Astrocyte (in vitro differentiated cells and primary cell): ENCODE measurements at regions not wholly inside any gene's neighbourhood (a gene's known extent, or its start where the extent isn't known, plus 50 kb on each side); places are given as distances from the start of the nearest gene placed in this dataset.

ENCODE experiments used
- DNase-seq: peaks from one replicate; pipeline ENCODE4 v3.0.0-alpha.2; 2010; ENCODE audit warnings: low read depth
- FAIRE-seq: peaks from 2 replicates; lab custom pipeline; 2011; peaks lifted over from hg19 to GRCh38; lab: Jason Lieb, UNC
- H2AFZ ChIP-seq: 2 replicates; pipeline ENCODE4 v1.6.0; 2012; ENCODE audit warnings: low read depth, low read length, inconsistent platforms
- H3K27ac ChIP-seq: 2 replicates; pipeline ENCODE4 v1.5.1; 2011; ENCODE audit warnings: low read depth, low read length, inconsistent platforms
- H3K27me3 ChIP-seq: 2 replicates; pipeline ENCODE4 v1.6.0; 2011; ENCODE audit warnings: low read length, inconsistent platforms; ENCODE audit not compliant: insufficient read depth
- H3K36me3 ChIP-seq: 2 replicates; pipeline ENCODE4 v1.5.1; 2011; ENCODE audit warnings: low read length, inconsistent platforms; ENCODE audit not compliant: insufficient read depth
- H3K4me1 ChIP-seq: 2 replicates; pipeline ENCODE4 v1.5.1; 2011; ENCODE audit warnings: low read length, inconsistent platforms; ENCODE audit not compliant: insufficient read depth
- H3K4me2 ChIP-seq: 2 replicates; pipeline ENCODE4 v1.6.0; 2012; ENCODE audit warnings: low read length, inconsistent platforms
- H3K4me3 ChIP-seq: 2 replicates; pipeline ENCODE4 v1.5.1; 2011; ENCODE audit warnings: low read depth, mild to moderate bottlenecking, low read length, inconsistent platforms; ENCODE audit not compliant: insufficient read depth
- H3K79me2 ChIP-seq: 2 replicates; pipeline ENCODE4 v1.6.0; 2012; ENCODE audit warnings: mild to moderate bottlenecking, low read length, inconsistent platforms; ENCODE audit not compliant: insufficient read depth
- H3K9ac ChIP-seq: 2 replicates; pipeline ENCODE4 v1.6.0; 2012; ENCODE audit warnings: mild to moderate bottlenecking, low read length, inconsistent platforms
- H3K9me3 ChIP-seq: 2 replicates; pipeline ENCODE4 v1.5.1; 2012; ENCODE audit warnings: low read depth, mild to moderate bottlenecking, low read length, inconsistent platforms; ENCODE audit not compliant: insufficient read depth
- H4K20me1 ChIP-seq: 2 replicates; pipeline ENCODE4 v1.6.0; 2012; ENCODE audit warnings: low read length, inconsistent platforms; ENCODE audit not compliant: insufficient read depth
- H3K27ac Mint-ChIP-seq: one replicate; pipeline ENCODE4 v1.8.0; 2021; ENCODE audit warnings: mild to moderate bottlenecking, mixed read lengths; ENCODE audit not compliant: unreplicated experiment
- H3K27me3 Mint-ChIP-seq: one replicate; pipeline ENCODE4 v1.8.0; 2021; ENCODE audit warnings: low read depth, mixed read lengths; ENCODE audit not compliant: unreplicated experiment
- H3K36me3 Mint-ChIP-seq: one replicate; pipeline ENCODE4 v1.8.0; 2021; ENCODE audit warnings: low read depth, mixed read lengths; ENCODE audit not compliant: unreplicated experiment
- H3K4me1 Mint-ChIP-seq: one replicate; pipeline ENCODE4 v1.8.0; 2021; ENCODE audit warnings: low read depth, mixed read lengths; ENCODE audit not compliant: unreplicated experiment
- H3K4me3 Mint-ChIP-seq: one replicate; pipeline ENCODE4 v1.8.0; 2021; ENCODE audit warnings: mild to moderate bottlenecking, moderate library complexity, mixed read lengths; ENCODE audit not compliant: unreplicated experiment
- H3K9me3 Mint-ChIP-seq: one replicate; pipeline ENCODE4 v1.8.0; 2021; ENCODE audit warnings: mild to moderate bottlenecking, mixed read lengths; ENCODE audit not compliant: unreplicated experiment
- CTCF ChIP-seq: IDR thresholded peaks from 2 replicates; pipeline ENCODE4 v1.5.1; 2011; ENCODE audit warnings: low read depth, mild to moderate bottlenecking, inconsistent platforms, low read length, moderate library complexity; ENCODE audit not compliant: insufficient read depth
- EZH2 ChIP-seq: IDR thresholded peaks from 2 replicates; pipeline ENCODE4 v1.6.1; 2012; ENCODE audit warnings: mild to moderate bottlenecking, low read length, inconsistent platforms; ENCODE audit not compliant: insufficient read depth

- Mint-ChIP-seq H3K36me3 (no peaks in the 10 kb centered on the region), H3K27me3 (peaks cover 4% of the 10 kb centered on the region), H3K4me3 (no peak overlapping the region), H3K4me1 (peaks cover 10% of the 10 kb centered on the region), H3K9me3 (no peaks in the 10 kb centered on the region), H3K27ac (no peak overlapping the region)
- H4K20me1 ChIP-seq = no peaks in the 10 kb centered on the region
- H3K79me2 ChIP-seq = no peaks in the 10 kb centered on the region
- no peak overlapping the region for H2AFZ ChIP-seq
- DNase-seq (no peak), FAIRE-seq (no peak)
- H3K9me3 ChIP-seq = no peaks in the 10 kb centered on the region
- no peak overlapping the region for H3K4me2 ChIP-seq
- no peak overlapping the region for H3K4me3 ChIP-seq
- H3K9ac ChIP-seq = no peak overlapping the region
- H3K27me3 ChIP-seq = no peaks in the 10 kb centered on the region
- no peak overlapping the region for H3K27ac ChIP-seq
- no peaks in the 10 kb centered on the region for H3K4me1 ChIP-seq
- TF ChIP-seq CTCF = no peak
- no peak for TF ChIP-seq EZH2
- H3K36me3 ChIP-seq = no peaks in the 10 kb centered on the region
Measured at GRCh38 chr1:220454155-220454777, 73.7 kb upstream of the MARK1 start.

GRCh38 chr1:220453371-220453770, 74.6 kb upstream of the MARK1 start:
- no peak for TF ChIP-seq EZH2
- H3K4me3 Mint-ChIP-seq = no peak overlapping the region
- Histone ChIP-seq H3K4me3 (no peak overlapping the region), H3K4me1 (no peaks in the 10 kb centered on the region), H3K27ac (no peak overlapping the region), H3K27me3 (no peaks in the 10 kb centered on the region), H4K20me1 (no peaks in the 10 kb centered on the region), H3K79me2 (no peaks in the 10 kb centered on the region), H3K36me3 (no peaks in the 10 kb centered on the region), H3K9me3 (no peaks in the 10 kb centered on the region), H3K4me2 (no peak overlapping the region), H2AFZ (no peak overlapping the region), H3K9ac (no peak overlapping the region)
- no peak overlapping the region for H3K27ac Mint-ChIP-seq
- no peak for DNase-seq
- H3K9me3 Mint-ChIP-seq = no peaks in the 10 kb centered on the region
- peaks cover 10% of the 10 kb centered on the region for H3K4me1 Mint-ChIP-seq
- peaks cover 4% of the 10 kb centered on the region for H3K27me3 Mint-ChIP-seq
- no peak for FAIRE-seq
- no peaks in the 10 kb centered on the region for H3K36me3 Mint-ChIP-seq

GRCh38 chr1:220451532-220451931, 76.4 kb upstream of the MARK1 start:
- Mint-ChIP-seq H3K27ac (no peak overlapping the region), H3K27me3 (peaks cover 4% of the 10 kb centered on the region), H3K36me3 (no peaks in the 10 kb centered on the region), H3K4me3 (no peak overlapping the region), H3K9me3 (no peaks in the 10 kb centered on the region), H3K4me1 (peaks cover 10% of the 10 kb centered on the region)
- H3K27me3 ChIP-seq = no peaks in the 10 kb centered on the region
- TF ChIP-seq EZH2 = no peak
- TF ChIP-seq CTCF = no peak
- H3K79me2 ChIP-seq = no peaks in the 10 kb centered on the region
- FAIRE-seq (no peak), DNase-seq (no peak)
- no peaks in the 10 kb centered on the region for H3K4me1 ChIP-seq
- no peaks in the 10 kb centered on the region for H3K9me3 ChIP-seq
- H4K20me1 ChIP-seq = no peaks in the 10 kb centered on the region
- H3K4me2 ChIP-seq = no peak overlapping the region
- H3K27ac ChIP-seq = no peak overlapping the region
- H3K4me3 ChIP-seq = no peak overlapping the region
- no peak overlapping the region for H3K9ac ChIP-seq
- no peaks in the 10 kb centered on the region for H3K36me3 ChIP-seq
- no peak overlapping the region for H2AFZ ChIP-seq
